Epidermal melanocyte (primary cell): ENCODE measurements at regions not wholly inside any gene's neighbourhood (a gene's known extent, or its start where the extent isn't known, plus 50 kb on each side); places are given as distances from the start of the nearest gene placed in this dataset.

Experiments
- DNase-seq: peaks from one replicate; pipeline ENCODE4 v3.0.0; 2011; ENCODE audit warnings: low spot score; ENCODE audit not compliant: insufficient read length

DNA sequence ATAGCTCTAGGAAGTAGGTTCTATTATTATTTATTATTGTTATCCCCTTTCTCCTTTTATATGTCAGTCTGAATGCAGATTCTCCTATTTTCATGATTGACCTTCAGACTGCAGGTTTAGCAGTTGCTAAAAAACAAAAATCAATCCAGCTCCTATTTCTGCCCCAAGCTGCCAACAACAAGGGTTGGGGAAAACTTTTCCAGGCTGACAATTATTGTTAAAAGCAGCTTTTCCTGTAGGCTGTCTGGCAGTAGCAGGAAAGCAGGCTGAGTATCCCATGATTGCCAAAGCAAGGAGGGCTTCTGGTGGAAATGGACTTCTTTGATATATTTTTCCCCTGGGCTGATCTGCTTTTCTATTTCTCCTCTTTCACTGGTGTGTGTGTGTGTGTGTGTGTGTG, 78.0 kb upstream of the CTLA4 start:
- DNase-seq: no peak

DNA sequence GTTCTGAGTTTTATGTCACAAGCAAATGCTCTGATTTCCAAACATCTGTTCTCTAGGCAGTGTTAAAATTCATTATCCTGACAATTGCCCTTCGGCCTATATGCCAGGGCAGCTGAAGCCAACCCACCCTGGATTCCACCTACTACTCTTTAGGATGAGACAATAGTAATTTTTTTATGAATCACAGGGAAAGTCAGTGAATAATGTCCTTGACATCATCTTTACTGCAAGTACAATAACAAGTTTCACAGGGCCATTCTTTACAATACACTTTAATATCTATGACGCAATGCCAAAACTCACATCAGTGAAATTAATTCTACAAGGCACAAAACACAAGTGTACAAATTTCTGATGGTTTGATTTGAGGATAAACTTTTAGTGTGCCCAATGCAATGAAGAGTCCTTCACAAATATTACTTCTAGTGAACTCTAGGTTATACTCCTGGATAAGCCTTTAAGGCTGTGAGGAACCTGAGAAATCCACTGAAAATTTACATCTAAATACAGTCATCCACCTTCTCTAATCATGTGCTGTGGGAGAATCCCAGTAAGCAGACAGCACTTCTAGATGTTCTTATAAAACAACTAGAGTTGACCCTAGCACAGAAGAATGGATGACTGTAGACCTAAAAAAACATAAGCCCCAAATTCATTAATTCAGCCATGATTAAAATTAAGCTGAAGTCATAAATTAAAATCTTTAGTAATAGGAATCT, 77.3 kb upstream of the CTLA4 start:
- no peak for DNase-seq

DNA sequence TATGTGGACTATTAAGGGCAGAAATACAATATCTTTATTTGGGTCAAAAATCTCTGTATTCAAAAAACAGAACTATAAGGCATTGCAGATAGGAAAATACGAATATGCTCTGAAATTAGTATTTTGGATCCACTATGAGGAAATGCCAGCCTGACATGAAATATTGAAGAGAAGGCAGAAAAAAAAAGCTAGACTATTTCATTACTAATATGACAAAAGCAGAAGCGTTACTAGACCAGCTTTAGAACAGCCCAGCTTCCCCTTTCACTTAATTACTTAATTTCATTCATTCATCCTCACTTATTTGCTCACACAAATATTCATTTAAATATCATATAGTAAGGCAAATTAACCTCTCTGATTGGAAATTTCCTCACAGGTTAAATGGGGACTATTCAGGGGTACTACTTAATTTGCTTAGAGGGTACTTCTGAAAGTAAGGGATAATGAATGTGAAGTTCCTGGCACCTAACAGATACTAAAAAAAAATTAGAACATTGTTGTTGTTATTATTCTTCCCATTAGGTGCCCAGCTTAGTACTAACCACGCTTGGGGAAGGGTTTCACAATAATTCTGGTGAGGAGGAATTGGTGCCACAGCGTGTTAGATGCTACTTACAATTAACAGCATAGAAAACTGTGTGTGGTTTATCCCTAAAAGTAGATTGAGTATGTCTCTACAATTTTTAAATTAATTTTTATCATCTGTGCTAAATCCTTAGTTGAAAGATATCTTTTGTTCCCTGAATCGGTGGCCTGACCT, 71.1 kb upstream of the CTLA4 start:
- no peak for DNase-seq

DNA sequence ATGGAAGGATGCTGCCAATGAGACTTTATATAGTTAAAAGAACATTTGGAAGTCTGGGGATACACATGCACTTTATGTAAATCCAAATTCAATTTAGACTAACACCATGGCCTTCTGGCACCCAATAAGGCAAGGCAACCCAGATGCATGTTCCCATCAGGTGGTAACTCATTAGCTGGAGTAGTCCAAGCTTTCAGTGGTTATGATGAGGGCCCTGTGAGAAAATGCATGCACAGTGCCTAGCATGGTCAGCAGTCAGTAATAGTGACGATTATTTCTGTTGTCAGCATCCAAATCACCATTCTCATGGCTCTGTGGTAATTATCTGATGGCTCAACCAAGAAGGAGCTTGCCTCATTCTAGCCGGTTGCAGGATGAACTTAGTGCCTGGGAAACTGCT, 70.3 kb upstream of the CTLA4 start:
- no peak for DNase-seq

DNA sequence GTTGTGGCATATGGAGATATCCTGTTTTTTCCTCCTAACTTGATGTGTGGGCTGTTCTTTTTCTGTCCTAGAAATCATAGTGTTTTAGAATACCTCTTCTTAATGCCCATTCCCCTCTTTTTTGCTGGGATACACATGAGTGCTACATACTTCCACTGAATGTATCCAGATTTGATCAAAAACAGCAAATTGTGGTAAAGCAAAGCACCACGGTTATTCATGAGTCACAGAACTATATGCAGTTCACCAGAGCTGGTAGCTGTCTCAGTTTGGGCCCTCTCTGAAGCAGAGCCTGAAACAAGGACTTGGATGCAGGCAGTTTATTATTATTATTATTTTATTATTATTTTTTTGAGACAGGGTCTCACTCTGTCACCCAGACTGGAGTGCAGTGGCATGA, 69.9 kb upstream of the CTLA4 start:
- DNase-seq: no peak

DNA sequence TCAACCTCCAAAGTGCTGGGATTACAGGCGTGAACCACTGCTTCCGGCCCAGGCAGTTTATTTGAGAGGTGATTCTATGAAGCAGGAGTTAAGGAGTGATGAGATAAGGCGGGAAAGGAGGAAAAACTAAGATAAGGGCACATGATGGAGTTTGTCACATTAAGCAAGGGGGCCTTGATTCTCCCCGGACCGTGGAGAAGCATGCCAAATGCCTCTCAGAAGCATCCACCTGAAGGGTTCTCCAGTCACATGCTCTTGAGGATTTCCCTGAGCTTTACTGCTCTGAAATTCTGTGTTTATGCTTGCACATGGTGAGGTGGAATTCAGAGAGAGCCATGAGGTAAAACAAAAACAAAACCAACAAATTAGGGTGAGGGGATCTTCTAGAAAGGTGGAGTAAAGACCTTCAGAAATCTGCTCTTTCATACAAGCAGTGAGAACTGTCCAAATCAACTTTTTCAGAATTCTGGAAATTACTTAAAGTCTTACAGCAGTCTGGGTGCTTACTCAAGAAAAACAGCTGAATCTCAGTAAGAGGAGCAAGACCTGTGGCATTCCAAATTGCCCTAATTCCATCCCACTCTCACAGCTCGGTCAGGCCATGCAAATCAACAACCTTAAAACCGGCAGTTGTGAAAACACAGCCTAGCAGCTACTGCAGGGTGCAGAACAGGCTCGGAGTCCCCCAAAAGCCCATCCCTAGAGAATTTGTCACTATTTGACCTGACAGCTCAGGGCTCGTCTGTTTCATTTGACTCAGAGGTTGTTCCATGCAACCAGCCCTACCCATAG, 69.1 kb upstream of the CTLA4 start:
- DNase-seq: no peak

DNA sequence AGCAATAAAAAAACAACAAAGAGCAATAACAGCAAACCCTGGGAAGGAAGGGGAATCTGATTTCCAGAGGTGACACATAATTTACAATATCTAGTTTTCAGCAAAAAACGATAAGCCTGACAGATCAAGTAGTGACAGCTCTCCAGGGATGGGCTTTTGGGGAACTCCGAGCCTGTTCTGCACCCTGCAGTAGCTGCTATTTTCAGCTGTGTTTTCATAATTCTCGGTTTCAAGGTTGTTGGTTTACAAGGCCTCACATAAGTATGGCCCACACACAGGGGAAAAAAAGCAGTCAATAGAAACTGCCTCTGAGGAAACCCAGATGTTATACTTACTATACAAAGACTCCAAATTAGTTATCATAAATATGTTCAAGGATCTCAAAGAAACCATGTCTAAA, 67.7 kb upstream of the CTLA4 start:
- DNase-seq: no peak

DNA sequence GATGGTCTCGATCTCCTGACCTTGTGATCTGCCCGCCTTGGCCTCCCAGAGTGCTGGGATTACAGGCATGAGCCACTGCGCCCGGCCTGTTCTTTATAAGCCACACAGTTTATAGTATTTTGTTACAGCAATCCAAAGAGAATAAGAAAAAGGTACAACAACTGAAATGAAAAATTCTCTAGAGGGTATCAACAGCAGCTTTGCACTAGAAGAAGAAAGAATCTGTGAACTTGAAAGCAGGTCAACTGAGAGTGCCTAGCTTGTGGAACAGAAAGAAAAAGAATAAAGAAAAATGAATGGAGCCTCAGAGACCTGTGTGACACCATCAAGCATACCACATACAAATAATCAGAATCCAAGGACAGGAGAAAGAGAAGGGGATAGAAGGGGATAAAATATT, 66.8 kb upstream of the CTLA4 start:
- no peak for DNase-seq

DNA sequence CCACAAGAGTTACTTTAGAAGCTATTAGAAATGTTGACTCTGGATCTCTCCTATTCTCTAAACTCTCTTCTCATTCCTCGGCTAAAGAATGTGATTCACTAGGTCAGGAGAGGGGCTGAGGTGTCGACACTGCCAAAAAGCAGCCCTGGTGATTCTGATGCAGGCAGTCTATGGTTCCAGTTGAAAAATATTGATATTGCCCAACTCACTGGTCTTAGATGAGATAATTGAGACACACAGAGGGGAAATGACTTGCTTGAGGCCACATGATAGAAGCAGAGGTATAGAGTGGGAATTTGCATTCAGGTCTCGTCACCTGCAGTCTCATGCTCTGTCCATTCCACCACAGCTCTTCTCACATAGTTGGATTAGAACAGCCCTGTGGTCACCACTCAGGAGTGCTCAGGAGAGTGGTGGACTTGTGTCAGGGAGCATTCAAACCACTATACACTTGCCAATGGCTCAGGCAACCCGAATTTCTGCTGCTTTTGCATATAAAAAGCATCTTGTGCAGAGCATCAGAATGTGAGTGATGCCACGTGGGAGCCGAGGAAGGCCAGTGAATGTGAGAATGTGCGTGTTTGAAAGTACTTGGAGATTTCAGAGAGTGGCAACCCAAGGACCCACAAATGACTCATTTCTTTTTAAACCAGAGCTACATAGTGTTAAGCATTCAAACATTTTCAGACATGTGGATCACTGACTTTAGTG, 65.1 kb upstream of the CTLA4 start:
- DNase-seq: no peak

DNA sequence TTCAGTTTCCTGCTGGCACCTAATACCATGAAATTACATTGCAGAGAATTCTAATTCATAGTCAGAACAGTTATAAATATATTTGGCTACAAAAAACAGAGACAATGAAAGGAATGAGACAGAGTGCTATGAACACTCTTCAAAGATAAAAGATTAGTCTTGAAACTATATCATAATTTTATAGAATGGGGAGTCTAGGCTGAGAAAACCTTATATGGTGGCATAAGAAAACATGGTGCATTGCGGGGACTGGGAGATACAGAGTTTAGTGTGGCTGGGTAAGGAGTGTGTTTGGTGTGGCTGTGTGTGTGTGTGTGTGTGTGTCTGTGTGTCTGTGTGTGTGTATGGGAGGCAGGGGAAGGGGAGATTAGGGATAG, 64.5 kb upstream of the CTLA4 start:
- DNase-seq: no peak

DNA sequence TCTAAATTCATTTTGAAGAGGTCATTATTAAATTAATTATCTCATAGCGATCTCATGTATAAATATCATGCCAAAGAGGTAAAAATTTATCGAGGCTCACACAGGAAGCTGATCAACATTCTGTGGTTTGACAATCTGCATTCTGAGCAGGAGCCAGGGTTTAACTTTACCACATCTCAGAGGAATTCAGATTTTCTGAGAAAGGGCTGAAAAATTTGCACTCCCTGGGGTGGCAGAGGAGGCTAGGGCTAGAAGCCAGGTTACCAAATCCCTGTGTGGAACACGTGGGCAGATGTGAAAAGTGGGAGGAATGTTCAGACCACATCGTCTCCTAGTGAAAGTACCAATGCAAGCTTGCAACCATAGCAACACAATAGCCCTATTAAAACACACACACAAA, 63.5 kb upstream of the CTLA4 start:
- DNase-seq: no peak

DNA sequence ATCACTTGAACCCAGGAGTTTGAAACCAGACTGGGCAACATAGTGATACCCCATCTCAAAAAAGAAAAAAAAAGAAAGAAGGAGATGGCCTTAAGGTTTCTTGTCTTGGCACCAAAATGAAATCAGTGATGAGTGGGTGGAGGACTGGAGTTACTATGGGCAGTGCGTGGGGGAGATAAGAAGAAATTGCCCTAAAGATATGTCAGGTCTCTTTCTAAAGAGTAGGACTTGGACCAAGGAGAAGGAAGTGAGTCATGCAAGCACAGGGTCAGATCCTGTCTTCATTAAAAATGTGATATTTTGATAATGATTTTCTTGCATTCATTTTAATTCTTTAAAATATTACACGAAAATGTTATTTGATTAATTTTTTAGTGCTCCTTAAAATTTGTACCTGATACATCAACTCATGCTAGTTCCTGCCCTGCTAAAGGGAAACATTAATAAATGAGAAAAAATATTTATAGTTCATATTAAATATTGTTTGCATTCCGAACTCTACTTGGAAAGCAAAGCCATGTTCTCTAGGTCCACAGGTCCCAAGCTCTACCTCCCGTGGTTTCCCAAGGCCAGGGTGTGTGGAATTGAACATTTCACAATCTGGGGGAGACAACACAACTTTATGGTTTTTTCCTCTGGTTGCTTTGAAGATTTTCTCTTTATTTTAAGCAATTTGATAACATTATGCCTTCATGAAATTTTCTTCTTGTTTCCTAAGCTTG, 62.6 kb upstream of the CTLA4 start:
- no peak for DNase-seq

DNA sequence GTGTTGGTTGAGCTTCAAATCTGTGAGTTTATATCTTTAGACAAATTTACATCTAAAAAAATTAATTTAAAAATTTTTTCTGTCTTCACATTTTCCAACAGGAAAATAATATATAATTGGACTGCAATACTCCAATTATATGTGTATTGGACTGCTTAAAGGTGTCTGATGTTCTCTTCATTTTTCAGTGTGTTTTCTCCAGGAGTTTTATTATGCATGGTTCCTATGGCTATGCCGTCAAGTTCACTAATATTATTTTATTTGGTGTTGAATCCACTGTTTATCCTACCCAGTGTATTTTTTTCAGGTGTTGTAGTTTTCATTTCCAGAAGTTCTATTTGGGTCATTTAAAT, 62.1 kb upstream of the CTLA4 start:
- no peak for DNase-seq

DNA sequence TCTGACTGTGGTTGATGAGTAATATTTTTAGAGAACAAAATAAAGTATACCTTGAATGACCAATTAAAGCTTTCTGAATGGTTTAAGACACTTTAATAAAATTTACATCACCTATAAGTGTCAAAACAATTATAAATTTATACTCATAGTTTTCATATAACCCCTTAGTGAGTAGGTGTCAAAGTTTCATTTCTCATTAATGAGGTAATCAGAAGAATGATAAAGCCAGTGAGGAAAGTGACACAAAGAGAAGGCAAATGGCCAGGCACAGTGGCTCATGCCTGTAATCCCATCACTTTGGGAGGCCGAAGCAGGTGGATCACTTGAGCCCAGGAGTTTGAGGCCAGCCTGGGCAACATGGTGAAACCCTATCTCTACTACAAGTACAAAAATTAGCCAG, 60.8 kb upstream of the CTLA4 start:
- no peak for DNase-seq

DNA sequence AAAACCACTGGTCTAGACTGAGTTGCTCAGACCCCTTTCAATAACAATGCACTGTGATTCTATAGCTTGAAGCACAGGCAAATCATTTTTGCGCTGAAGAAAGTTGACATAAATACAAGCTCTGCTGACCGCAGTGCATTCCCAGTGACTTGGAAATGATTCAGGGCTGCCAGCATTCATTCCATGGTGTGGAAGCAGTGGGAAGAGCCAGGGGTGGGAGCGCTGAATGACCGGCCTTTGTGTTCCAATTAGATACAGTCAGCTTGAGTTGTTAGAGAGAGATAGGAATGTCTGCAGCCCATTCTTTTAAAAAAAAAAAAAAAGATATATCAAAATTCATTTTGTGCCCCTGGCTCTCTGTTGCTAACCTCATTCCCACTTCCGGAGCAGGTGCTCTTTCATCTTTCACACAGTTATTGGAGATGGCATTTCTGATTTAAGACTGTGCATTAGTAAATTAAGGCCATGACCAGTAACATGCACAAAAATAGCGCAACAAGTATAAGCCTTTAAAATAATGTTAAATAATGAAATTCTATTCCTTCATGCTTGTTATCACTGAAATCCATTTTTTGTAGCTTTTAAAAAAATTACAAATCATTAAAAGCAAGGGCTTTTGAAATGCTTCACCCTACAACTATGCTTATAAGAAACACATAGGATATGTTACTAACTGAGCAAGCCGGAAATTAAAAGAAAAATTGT, 59.4 kb upstream of the CTLA4 start:
- DNase-seq: no peak

DNA sequence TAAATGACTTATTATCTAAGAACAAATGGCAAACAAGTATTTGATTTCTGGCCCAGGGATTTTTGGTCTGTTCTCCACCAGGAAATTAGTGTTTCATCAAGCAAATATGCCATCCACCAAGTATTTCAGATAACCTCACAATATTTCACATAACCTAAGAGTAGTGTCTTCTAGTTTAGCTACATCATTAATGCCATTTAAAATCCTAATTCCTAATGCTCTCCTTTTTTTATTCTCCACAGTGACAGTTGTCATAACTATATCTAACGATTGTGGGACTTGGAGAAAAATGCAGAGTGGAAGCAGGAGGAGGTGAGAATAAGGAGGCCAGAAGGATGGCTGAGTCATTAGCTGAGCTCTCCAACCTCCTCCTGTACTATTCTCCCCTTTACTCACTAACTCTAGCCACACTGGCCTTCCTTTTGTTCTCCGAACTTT, 58.5 kb upstream of the CTLA4 start:
- DNase-seq: no peak

DNA sequence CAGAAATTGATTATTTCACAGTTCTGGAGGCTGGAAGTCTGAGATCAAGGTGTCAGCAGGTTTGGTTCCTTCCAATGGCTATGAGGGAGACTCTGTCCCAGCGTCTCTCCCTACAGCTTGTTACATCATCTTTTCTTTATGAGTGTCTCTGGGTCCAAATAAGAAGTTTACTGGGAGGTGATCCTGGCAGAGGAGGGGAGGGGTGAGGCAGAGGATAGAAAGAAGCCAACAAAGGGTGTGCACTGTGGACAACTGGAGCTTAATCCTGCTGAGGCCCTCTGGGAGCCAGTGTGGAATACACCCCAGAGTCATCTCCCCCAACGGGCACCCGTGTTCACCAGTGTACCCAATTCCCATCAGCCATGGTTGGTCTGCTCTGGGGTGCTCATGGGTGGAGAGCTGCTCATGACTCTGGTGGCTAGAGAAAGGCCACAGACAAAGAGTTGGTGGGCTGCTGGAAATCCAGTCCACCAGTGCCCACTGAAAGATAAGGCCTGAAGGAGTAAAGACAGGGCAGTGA, 57.5 kb upstream of the CTLA4 start:
- no peak for DNase-seq

DNA sequence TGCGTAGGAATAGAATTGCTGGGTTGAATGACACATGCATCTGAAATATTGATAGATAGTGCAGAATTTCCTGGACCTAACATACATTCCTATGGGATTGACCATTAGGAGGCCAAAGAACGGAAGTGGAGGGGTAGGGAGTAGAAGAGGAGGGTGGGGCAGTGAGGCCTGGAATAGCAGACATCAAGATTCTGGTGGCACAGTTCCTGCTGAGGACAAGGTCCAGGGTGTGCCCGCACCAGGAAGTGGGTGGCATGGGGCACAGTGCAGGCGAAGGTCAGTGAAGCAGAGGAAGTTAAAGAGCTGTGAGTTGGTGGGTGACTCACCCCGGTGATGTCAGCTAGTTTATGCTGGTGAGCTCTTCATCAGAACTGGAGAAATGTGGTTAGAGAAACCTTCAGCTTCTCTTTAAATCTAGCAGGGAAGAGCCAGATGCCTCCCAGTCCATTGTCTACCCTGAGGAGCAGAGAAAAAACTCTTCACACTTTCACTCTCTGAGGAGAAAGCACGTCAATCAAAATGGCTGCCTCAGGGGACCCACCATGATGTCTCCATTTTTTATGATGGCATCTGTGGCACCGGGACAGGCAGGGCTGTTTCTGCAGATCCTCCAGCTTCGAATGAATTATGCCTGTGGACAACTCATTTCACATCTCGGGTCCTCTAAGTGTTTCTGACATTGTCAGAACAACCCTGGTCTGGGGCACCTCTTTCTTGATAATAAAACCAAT, 55.9 kb upstream of the CTLA4 start:
- no peak for DNase-seq
